NCI-H226 (cell line): ENCODE measurements at regions not wholly inside any gene's neighbourhood (a gene's known extent, or its start where the extent isn't known, plus 50 kb on each side); places are given as distances from the start of the nearest gene placed in this dataset.

Experiments used
- DNase-seq: peaks from one replicate; pipeline ENCODE4 v3.0.0-alpha.2; 2015

DNA sequence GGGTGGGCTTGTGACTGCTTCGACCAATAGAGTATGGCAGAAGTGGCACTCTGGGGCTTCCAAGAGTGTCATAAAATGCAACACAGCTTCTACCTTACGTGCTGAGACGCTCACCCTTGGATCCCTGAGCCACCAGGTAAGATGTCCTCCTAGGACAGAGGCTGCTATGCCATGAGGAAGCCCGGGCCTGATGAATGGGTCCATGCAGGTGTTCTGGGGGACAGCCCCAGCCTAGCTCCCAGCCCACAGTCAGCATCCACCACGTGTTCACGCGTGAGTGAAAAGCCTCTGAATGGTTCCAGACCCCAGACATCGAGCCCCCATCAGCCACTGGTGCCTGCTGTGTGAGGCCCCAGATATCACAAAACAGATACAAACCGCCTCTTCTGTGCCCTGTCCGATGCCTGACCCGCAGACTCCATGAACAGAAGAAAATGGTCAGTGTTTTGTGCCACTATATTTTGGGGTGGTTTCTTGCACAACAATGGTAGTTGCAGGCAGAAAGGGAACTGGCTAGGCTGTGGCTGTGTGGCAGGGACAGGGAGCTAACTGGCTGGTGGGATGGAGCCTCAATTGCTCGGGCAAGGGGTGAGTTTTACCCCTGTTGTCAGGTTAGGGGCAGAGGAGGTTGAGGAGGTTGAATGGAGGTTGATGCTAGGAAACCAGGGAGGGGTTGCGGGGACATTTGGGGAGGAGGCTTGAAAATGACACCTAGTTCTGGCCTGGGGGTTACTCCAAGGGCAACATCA, 92.2 kb downstream of the LINGO1 start:
- DNase-seq: no peak

DNA sequence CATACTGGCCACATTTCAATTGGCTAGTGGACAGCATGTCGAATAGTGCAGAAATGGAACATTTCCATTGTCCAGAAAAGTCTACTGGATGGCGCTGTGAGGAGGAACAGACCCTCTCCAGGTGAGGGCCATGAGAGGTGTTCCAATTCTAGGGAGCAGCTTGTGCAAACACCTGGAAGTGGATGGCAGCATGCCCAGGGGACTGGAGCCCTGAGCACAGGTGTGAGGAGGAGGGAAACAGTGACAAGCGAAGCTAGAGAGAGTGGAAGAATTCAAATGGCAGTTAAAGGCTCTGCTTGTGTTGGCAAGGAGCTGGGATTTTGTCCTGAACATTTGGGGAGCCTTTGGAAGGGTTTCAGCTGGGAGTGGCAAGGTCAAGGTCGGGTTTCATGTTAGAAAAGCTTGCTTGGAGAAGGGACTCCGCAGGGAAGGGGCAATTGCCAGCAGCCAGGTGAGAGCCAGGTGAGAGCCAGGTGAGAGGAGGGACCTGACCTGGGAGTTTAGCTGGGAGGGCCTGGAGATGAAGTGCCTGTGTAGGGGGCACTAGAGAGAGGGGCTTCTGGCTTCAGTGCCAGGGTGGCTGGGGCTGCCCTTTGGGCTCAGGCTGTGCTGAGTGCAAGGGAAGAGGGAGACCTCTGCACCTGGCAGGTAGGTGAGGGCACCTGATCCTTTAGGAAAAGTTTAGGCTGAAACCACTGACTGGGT, 93.8 kb downstream of the LINGO1 start:
- no peak for DNase-seq

DNA sequence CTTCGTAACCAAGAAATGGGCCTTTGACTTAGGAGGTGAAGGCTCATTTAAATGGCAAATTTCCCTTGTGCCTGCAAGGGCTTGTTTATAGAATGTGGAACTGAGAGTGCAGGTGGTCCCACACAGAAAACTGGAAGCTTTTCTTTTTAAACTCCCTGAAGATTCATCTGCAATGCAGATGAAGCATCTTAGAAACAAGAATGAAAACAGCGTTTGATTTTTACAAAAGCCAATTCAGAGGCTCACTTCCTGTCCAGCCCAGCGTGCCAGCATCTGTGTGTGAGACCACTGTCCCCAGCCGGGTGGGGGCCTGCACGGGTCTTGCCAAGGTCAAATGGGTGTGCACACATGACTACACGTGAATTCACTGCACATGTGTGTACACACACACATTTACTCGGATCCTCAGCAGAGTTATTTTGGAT, 94.7 kb downstream of the LINGO1 start:
- DNase-seq: no peak

DNA sequence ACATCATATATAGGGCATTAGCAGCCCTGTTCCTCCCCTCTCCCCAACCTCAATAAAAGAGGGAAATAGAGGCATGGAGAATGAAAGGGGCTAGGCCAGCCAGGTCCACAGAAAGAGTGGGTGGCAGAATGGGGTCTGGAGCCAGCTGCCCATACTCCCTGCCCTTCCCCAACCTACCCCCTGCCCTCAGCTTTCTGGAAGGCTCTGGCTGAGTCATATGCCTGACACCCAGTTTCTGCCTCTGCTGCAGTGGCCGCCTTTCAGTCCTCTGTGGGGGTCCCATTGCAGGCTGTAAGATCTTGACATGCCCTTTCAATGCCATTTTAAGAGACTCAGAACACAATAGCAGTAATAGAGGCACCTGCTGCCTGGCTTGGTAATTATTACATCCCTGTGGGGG, 95.7 kb downstream of the LINGO1 start:
- DNase-seq: no peak

DNA sequence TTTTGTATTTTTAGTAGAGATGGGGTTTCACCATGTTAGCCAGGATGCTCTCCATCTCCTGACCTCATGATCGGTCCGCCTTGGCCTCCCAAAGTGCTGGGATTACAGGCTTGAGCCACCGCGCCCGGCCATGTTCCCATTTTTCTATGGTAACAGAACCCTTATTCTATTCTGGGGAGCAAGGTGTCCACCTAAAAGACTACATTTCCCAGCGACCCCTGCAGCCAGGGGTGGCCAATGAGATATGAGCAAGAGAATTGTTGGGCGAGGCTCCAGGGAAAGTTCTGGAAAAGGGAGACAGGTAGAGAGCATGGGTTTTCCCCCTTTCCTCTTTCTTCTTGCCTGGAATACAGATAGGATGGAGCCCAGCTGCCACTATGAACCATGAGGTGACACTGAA, 96.9 kb downstream of the LINGO1 start:
- DNase-seq: no peak
